ENCODE measurements at regions not wholly inside any gene's neighbourhood (a gene's known extent, or its start where the extent isn't known, plus 50 kb on each side); places are given as distances from the start of the nearest gene placed in this dataset.

- no peak overlapping the region for H3K27ac ChIP-seq (ENCODE audit: low read depth, low read length)
- H3K18ac ChIP-seq (ENCODE audit: extremely low read depth, low read length) = no peak overlapping the region
- WGBS, 2 experiments (ENCODE audit: extremely low coverage in 1 of 2, insufficient coverage in 1 of 2, insufficient read length in 1 of 2, insufficient replicate concordance in 2 of 2, low coverage in 1 of 2, low lambda C conversion rate in 2 of 2, missing lambda C conversion rate in 1 of 2) = 74% methylated on average over 17 of the region's 17 CpGs; no CpG with 5 or more reads in 1 of the 2 experiments
- no peak overlapping the region for H3K4ac ChIP-seq (replicated peaks; ENCODE audit: insufficient read length, low read depth, low read length)
- H4K5ac ChIP-seq (ENCODE audit: insufficient read length, low read depth, low read length) = no peak overlapping the region
- 0 out of 2 replicates have a peak overlapping the region, but pooled peaks have one; percentile 67 for H2AFZ ChIP-seq (ENCODE audit: low read length)
- no peak overlapping the region for H3K14ac ChIP-seq (ENCODE audit: insufficient read length)
- no peak overlapping the region for H3K56ac ChIP-seq (replicated peaks; ENCODE audit: insufficient read length, low read depth, low read length)
- no peaks in the 10 kb centered on the region for H3K79me1 ChIP-seq (ENCODE audit: low read depth, low read length)
- H3K9ac ChIP-seq (replicated peaks in 1 of 4; ENCODE audit: extremely low read depth in 1 of 4, low read depth in 3 of 4, low read length in 3 of 4) = no peak overlapping the region
- H2BK15ac ChIP-seq (ENCODE audit: low read length) = no peak overlapping the region
- no peaks in the 10 kb centered on the region for H3K27me3 ChIP-seq (replicated peaks in 1 of 4; ENCODE audit: control insufficient read depth in 3 of 4, extremely low read depth in 1 of 4, insufficient read depth in 3 of 4, low read length in 3 of 4)
- DNase-seq (ENCODE audit: low read depth in 1 of 2, low spot score in 2 of 2) = peak in 1 of 2 experiments; percentile 47
- no peaks in the 10 kb centered on the region for H3K79me2 ChIP-seq (ENCODE audit: control insufficient read depth in 1 of 2, insufficient read depth in 2 of 2, low read length in 2 of 2)
- H4K91ac ChIP-seq (replicated peaks; ENCODE audit: insufficient read length, low read length) = no peak overlapping the region
- no peaks in the 10 kb centered on the region for H3K36me3 ChIP-seq (ENCODE audit: control insufficient read depth in 2 of 4, insufficient read depth in 4 of 4, low read length in 3 of 4)
- no peaks in the 10 kb centered on the region for H3K9me3 ChIP-seq (ENCODE audit: insufficient read depth in 2 of 2, low read depth in 1 of 2, low read length in 1 of 2)
- no peaks in the 10 kb centered on the region; a peak in 1 of 7 replicates for H3K4me1 ChIP-seq (replicated peaks in 1 of 4; ENCODE audit: control insufficient read depth in 3 of 4, insufficient read depth in 4 of 4, low read length in 3 of 4)
- H2BK5ac ChIP-seq (ENCODE audit: low read depth, low read length) = no peak overlapping the region
- H4K8ac ChIP-seq (ENCODE audit: extremely low read depth, insufficient read depth, low read length) = no peak overlapping the region
- H3K4me2 ChIP-seq (ENCODE audit: insufficient read depth in 1 of 2, low read depth in 2 of 2, low read length in 2 of 2) = peak overlapping the region; percentile 6 to 9; a peak in 1 of 4 replicates
- H3K23ac ChIP-seq (ENCODE audit: insufficient read length) = no peak overlapping the region
- peak; percentile 32 for FAIRE-seq
- POLR2A ChIA-PET (ENCODE audit: partially characterized antibody) = no interaction called here
- H2BK120ac ChIP-seq (replicated peaks; ENCODE audit: low read depth, low read length) = no peak overlapping the region
- H2AK5ac ChIP-seq (ENCODE audit: low read depth, low read length) = 0 out of 2 replicates have a peak overlapping the region, but pooled peaks have one; percentile 14
- H3K4me3 ChIP-seq (ENCODE audit: extremely low read depth in 1 of 4, insufficient read depth in 2 of 4, low read depth in 3 of 4, low read length in 4 of 4) = peak overlapping the region in 1 of 4 experiments; percentile 31; a peak in 1 of 8 replicates
- no peak overlapping the region for H2BK20ac ChIP-seq (ENCODE audit: low read length)
- H3K23me2 ChIP-seq (ENCODE audit: low read depth, low read length) = no peaks in the 10 kb centered on the region
- CTCF ChIA-PET (ENCODE audit: partially characterized antibody) = interaction anchor here (0.9 kb wide), 1 partner anchor 78 kb away, joined by 3 read pairs; no protein-coding TSS in a partner anchor
- no peaks in the 10 kb centered on the region for H4K20me1 ChIP-seq (replicated peaks in 1 of 2; ENCODE audit: control insufficient read depth in 1 of 2, insufficient read depth in 2 of 2, low read length in 2 of 2)
- H2BK12ac ChIP-seq (ENCODE audit: low read depth, low read length) = no peak overlapping the region
- no peak for TF ChIP-seq SAP30 (IDR thresholded peaks at IDR 0.05; ENCODE audit: insufficient read depth, insufficient replicate concordance, low read length)
- no peak for TF ChIP-seq SIX5 (IDR thresholded peaks at IDR 0.05; ENCODE audit: low read depth, low read length)
- no peak for TF ChIP-seq FOSL1 (IDR thresholded peaks at IDR 0.05; ENCODE audit: insufficient read depth, low read depth, low read length)
- no peak for TF ChIP-seq CBX5 (IDR thresholded peaks at IDR 0.05; ENCODE audit: low read depth, low read length)
- no peak for TF ChIP-seq SIN3A (conservative IDR thresholded peaks at IDR 0.05 in 1 of 2, IDR thresholded peaks at IDR 0.05 in 1 of 2; ENCODE audit: low read depth in 1 of 2, low read length in 2 of 2)
- TF ChIP-seq TBP (IDR thresholded peaks at IDR 0.05; ENCODE audit: low read depth, low read length) = no peak
- no peak for TF ChIP-seq USF2 (IDR thresholded peaks at IDR 0.05; ENCODE audit: low read length)
- no peak for TF ChIP-seq EGR1 (IDR thresholded peaks at IDR 0.05; ENCODE audit: borderline replicate concordance, low read depth, low read length)
Observed at GRCh38 chr3:76242886-76243753, 457.8 kb upstream of the ZNF717 start.

Data from H1 (cell line).